Uterus (tissue), 2 donors: ENCODE measurements at regions not wholly inside any gene's neighbourhood (a gene's known extent, or its start where the extent isn't known, plus 50 kb on each side); places are given as distances from the start of the nearest gene placed in this dataset.

Experiments
- POLR2A ChIP-seq, 2 donors: fragments of 450-650 bp; IDR thresholded peaks; one replicate each; pipeline ENCODE4 v1.6.1; 2016; ENCODE audit warnings: antibody characterized with exemption in 2 of 2, mild to moderate bottlenecking in 1 of 2, moderate library complexity in 1 of 2
- TF ChIP-seq, protein P1 (sequence below), 4 experiments: fragments of 200-600 bp in 2 of 4; fragments of 450-650 bp in 2 of 4; sonication (generic) in 2 of 4; IDR thresholded peaks; one replicate each; pipeline ENCODE4 v1.5.1; 2016 to 2019; ENCODE audit warnings: antibody characterized with exemption in 4 of 4, mild to moderate bottlenecking in 2 of 4, moderate library complexity in 1 of 4

DNA sequence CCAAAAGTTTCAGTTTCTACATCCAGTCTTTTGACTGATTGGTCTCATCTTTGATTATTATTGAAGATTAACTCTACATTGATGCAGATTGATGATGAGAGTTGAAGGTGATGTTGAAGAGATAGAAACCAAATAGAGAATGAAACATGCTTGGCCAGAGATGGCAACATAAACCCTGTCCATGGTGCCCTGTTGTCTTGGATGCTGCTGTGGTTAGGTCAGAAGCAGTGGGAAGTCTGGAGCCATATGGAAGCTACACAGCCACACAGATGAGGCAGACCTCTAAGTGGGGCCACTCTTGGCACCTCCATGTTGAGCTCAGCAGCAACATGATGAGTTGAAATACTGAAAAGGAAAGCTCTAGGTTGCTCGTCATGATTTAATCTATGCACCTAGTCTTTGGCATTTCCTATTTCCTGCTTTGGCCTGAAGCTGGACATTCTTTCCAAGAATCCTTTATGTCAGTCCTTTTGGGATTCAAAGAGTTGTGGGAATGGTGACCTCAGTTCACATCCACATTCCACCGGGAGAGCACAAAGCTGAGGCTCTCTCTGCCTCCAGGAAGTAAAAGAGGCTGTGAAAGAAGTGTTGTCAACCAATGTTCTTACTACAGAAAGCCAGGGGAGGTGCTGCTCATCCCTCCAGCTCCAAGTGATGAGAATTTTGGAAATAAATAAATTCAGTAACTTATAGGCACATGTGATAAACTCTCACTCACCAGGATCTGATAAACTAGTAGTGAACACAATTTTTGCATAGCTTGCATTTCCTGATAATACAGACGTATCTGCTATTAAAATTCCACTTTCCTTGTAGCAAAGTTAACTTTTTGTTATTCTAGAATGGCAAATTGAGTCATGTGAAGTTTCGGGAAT lies 127.7 kb upstream of the MAF start:
- no peak for TF ChIP-seq POLR2A (IDR thresholded peaks at IDR 0.05)
- TF ChIP-seq, protein P1, sequence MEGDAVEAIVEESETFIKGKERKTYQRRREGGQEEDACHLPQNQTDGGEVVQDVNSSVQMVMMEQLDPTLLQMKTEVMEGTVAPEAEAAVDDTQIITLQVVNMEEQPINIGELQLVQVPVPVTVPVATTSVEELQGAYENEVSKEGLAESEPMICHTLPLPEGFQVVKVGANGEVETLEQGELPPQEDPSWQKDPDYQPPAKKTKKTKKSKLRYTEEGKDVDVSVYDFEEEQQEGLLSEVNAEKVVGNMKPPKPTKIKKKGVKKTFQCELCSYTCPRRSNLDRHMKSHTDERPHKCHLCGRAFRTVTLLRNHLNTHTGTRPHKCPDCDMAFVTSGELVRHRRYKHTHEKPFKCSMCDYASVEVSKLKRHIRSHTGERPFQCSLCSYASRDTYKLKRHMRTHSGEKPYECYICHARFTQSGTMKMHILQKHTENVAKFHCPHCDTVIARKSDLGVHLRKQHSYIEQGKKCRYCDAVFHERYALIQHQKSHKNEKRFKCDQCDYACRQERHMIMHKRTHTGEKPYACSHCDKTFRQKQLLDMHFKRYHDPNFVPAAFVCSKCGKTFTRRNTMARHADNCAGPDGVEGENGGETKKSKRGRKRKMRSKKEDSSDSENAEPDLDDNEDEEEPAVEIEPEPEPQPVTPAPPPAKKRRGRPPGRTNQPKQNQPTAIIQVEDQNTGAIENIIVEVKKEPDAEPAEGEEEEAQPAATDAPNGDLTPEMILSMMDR (IDR thresholded peaks at IDR 0.05): no peak
